ENCODE measurements at regions not wholly inside any gene's neighbourhood (a gene's known extent, or its start where the extent isn't known, plus 50 kb on each side); places are given as distances from the start of the nearest gene placed in this dataset.

GRCh38 chr1:25039229-25039628 is 109.2 kb upstream of the RUNX3 start:
- TF ChIP-seq CTCF (IDR thresholded peaks at IDR 0.05) = no peak
- no peak for TF ChIP-seq POLR2A (IDR thresholded peaks at IDR 0.05)

Measured in thyroid gland (tissue), 4 donors.